IMR-90 (cell line): ENCODE measurements at regions not wholly inside any gene's neighbourhood (a gene's known extent, or its start where the extent isn't known, plus 50 kb on each side); places are given as distances from the start of the nearest gene placed in this dataset.

Experiments
- BHLHE40 ChIP-seq: fragments of 150-350 bp; IDR thresholded peaks from 2 replicates; pipeline ENCODE4 v1.6.1; 2016; ENCODE audit warnings: mild to moderate bottlenecking, low read depth, low read length
- CEBPB ChIP-seq: IDR thresholded peaks from 2 replicates; pipeline ENCODE4 v1.6.1; 2012; ENCODE audit warnings: low read depth, low read length, improper control_type of control experiment
- CTCF ChIP-seq: conservative IDR thresholded peaks from 2 replicates; pipeline ENCODE4 v1.5.1; 2012; ENCODE audit warnings: mild to moderate bottlenecking, low read depth, low read length, improper control_type of control experiment
- MAFK ChIP-seq: IDR thresholded peaks from 2 replicates; pipeline ENCODE4 v1.6.1; 2012; ENCODE audit warnings: low read depth, low read length, improper control_type of control experiment
- NFE2L2 ChIP-seq: fragments of 150-350 bp; IDR thresholded peaks from 2 replicates; pipeline ENCODE4 v1.6.1; 2016; ENCODE audit warnings: low read depth, mild to moderate bottlenecking, low read length
- POLR2A ChIP-seq: IDR thresholded peaks from 2 replicates; pipeline ENCODE4 v1.6.1; 2012; ENCODE audit warnings: mild to moderate bottlenecking, low read depth, low read length
- RFX5 ChIP-seq: IDR thresholded peaks from 2 replicates; pipeline ENCODE4 v1.8.0; 2012; ENCODE audit warnings: low read depth, mild to moderate bottlenecking, low read length, moderate library complexity
- USF2 ChIP-seq: fragments of 150-350 bp; IDR thresholded peaks from 2 replicates; pipeline ENCODE4 v1.6.1; 2017; ENCODE audit warnings: mild to moderate bottlenecking, antibody characterized with exemption, low read length, low read depth

GRCh38 chr18:38009320-38009719, 443.7 kb upstream of the CELF4 start:
- TF ChIP-seq CTCF (no peak), POLR2A (no peak), MAFK (no peak), CEBPB (no peak), BHLHE40 (no peak), USF2 (no peak), NFE2L2 (no peak), RFX5 (no peak)
